NK-92 treated with Interleukin-12 subunit alpha and Interleukin-12 subunit beta, amount 100 ng/mL, for 24 hours (cell line): ENCODE measurements at regions not wholly inside any gene's neighbourhood (a gene's known extent, or its start where the extent isn't known, plus 50 kb on each side); places are given as distances from the start of the nearest gene placed in this dataset.

ENCODE experiments used
- DNase-seq: peaks from one replicate; lab custom pipeline; 2025; lab: John Stamatoyannopoulos, UW

- DNase-seq, result no peak
Observed at GRCh38 chr2:481388-481787, 193.5 kb upstream of the ALKAL2 start.

GRCh38 chr2:479490-480176 is 191.7 kb upstream of the ALKAL2 start:
- DNase-seq, result no peak

- DNase-seq, result no peak
Observed at GRCh38 chr2:479031-479430, 191.1 kb upstream of the ALKAL2 start.

GRCh38 chr2:471560-471959 is 183.7 kb upstream of the ALKAL2 start:
- no peak for DNase-seq

GRCh38 chr2:469514-469913 is 181.6 kb upstream of the ALKAL2 start:
- DNase-seq, result no peak

GRCh38 chr2:468648-469336 is 180.9 kb upstream of the ALKAL2 start:
- no peak for DNase-seq

GRCh38 chr2:467892-468647 is 180.2 kb upstream of the ALKAL2 start:
- DNase-seq, result no peak

- no peak for DNase-seq
Observed at GRCh38 chr2:467543-467891, 179.6 kb upstream of the ALKAL2 start.

GRCh38 chr2:467101-467500 is 179.2 kb upstream of the ALKAL2 start:
- DNase-seq, result no peak

- DNase-seq, result no peak
Observed at GRCh38 chr2:464562-465309, 176.8 kb upstream of the ALKAL2 start.

GRCh38 chr2:460861-461260 is 173.0 kb upstream of the ALKAL2 start:
- peak; percentile 26 for DNase-seq

- no peak for DNase-seq
Observed at GRCh38 chr2:459931-460330, 172.0 kb upstream of the ALKAL2 start.

GRCh38 chr2:458425-458815 is 170.5 kb upstream of the ALKAL2 start:
- no peak for DNase-seq

GRCh38 chr2:457792-458424 is 170.0 kb upstream of the ALKAL2 start:
- no peak for DNase-seq

- DNase-seq, result no peak
Observed at GRCh38 chr2:457262-457661, 169.4 kb upstream of the ALKAL2 start.

- no peak for DNase-seq
Observed at GRCh38 chr2:455913-456312, 168.0 kb upstream of the ALKAL2 start.

- DNase-seq, result peak; percentile 53
Observed at GRCh38 chr2:455015-455705, 167.3 kb upstream of the ALKAL2 start.

GRCh38 chr2:453132-453531 is 165.2 kb upstream of the ALKAL2 start:
- no peak for DNase-seq

- DNase-seq, result no peak
Observed at GRCh38 chr2:451495-451894, 163.6 kb upstream of the ALKAL2 start.

- no peak for DNase-seq
Observed at GRCh38 chr2:449246-450067, 161.6 kb upstream of the ALKAL2 start.
